ENCODE measurements at regions not wholly inside any gene's neighbourhood (a gene's known extent, or its start where the extent isn't known, plus 50 kb on each side); places are given as distances from the start of the nearest gene placed in this dataset.
"Not testable (repeated sequence)": the region's sequence is repeated elsewhere in the genome, so short reads cannot be mapped to it uniquely, and the experiment has no call there.

DNA sequence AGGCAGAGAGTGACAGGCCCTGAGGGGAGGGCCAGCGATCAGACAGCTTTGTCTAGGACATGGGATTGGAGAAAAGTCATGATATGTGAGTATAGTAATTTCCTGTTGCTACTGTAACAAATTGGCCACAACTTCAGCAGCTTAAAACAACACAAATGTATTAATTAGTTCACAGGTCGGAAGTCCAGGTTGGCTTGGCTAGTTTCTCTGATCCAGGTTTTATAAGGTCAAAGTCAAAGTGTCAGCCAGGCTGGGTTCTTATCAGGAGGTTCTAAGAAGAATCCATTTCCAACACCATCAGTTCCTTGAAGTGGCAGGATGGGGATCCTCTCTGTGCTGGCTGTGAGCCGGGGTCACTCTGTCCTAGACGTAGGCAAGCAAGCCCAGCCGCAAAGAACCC is 76.2 kb upstream of the SEC14L1 start:
- ATAC-seq (ENCODE audit: insufficient read depth, low FRiP score) = no peak
- Histone ChIP-seq H3K4me3 (no peak overlapping the region), H3K9ac (ENCODE audit: insufficient read depth in 1 of 2, low read length in 2 of 2) (no peak overlapping the region), H3K4me1 (ENCODE audit: control insufficient read depth in 5 of 5, insufficient read depth in 5 of 5, low read length in 5 of 5) (no peaks in the 10 kb centered on the region), H3K36me3 (ENCODE audit: control insufficient read depth in 4 of 4, insufficient read depth in 4 of 4, low read length in 4 of 4) (no peaks in the 10 kb centered on the region), H3K27me3 (ENCODE audit: control insufficient read depth in 3 of 3, insufficient read depth in 3 of 3, low read length in 2 of 3) (peaks cover 0 to 5% (median 0%) of the 10 kb centered on the region in 3 donors), H3K27ac (ENCODE audit: low read depth in 1 of 2, low read length in 1 of 2) (no peak overlapping the region), H3K9me3 (ENCODE audit: control insufficient read depth in 4 of 4, insufficient read depth in 3 of 4, low read length in 3 of 4) (peaks cover 0 to 2% (median 0%) of the 10 kb centered on the region in 4 donors)
- TF ChIP-seq, protein P1, sequence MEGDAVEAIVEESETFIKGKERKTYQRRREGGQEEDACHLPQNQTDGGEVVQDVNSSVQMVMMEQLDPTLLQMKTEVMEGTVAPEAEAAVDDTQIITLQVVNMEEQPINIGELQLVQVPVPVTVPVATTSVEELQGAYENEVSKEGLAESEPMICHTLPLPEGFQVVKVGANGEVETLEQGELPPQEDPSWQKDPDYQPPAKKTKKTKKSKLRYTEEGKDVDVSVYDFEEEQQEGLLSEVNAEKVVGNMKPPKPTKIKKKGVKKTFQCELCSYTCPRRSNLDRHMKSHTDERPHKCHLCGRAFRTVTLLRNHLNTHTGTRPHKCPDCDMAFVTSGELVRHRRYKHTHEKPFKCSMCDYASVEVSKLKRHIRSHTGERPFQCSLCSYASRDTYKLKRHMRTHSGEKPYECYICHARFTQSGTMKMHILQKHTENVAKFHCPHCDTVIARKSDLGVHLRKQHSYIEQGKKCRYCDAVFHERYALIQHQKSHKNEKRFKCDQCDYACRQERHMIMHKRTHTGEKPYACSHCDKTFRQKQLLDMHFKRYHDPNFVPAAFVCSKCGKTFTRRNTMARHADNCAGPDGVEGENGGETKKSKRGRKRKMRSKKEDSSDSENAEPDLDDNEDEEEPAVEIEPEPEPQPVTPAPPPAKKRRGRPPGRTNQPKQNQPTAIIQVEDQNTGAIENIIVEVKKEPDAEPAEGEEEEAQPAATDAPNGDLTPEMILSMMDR (IDR thresholded peaks at IDR 0.05; ENCODE audit: control extremely low read depth, extremely low read depth) = no peak
- DNase-seq = no peak
- WGBS, 2 donors = 86% methylated on average over 5 of the region's 5 CpGs

DNA sequence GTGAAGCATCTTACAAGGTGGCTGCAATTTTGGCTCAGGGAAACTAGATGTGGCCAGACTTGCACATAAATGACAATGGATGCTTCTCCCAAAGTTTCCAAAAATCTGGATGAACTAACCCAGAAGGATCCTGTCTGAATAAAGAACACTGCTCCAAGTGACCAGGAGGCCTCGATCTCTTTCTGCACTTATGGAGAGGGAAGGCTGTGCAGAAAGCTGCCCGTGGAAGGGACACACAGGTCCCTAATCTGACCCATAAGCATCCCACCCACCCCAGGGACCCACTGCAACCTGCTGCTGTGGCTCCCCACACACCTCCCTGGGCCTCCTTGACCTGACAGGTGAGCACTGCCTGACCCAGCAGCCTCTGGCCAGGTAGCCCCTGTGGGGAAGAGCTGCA is 74.6 kb upstream of the SEC14L1 start:
- no peaks in the 10 kb centered on the region for H3K36me3 ChIP-seq (ENCODE audit: control insufficient read depth in 4 of 4, insufficient read depth in 4 of 4, low read length in 4 of 4)
- TF ChIP-seq, protein P1 (IDR thresholded peaks at IDR 0.05; ENCODE audit: control extremely low read depth, extremely low read depth) = no peak
- DNase-seq (no peak), ATAC-seq (ENCODE audit: insufficient read depth, low FRiP score) (no peak)
- H3K4me1 ChIP-seq (ENCODE audit: control insufficient read depth in 5 of 5, insufficient read depth in 5 of 5, low read length in 5 of 5) = no peaks in the 10 kb centered on the region
- WGBS, 2 donors = 82 to 88% methylated on average over 2 of the region's 2 CpGs
- no peak overlapping the region for H3K9ac ChIP-seq (ENCODE audit: insufficient read depth in 1 of 2, low read length in 2 of 2)
- no peak overlapping the region for H3K4me3 ChIP-seq
- H3K27ac ChIP-seq (ENCODE audit: low read depth in 1 of 2, low read length in 1 of 2) = no peak overlapping the region
- peaks cover 0 to 5% (median 0%) of the 10 kb centered on the region in 3 donors for H3K27me3 ChIP-seq (ENCODE audit: control insufficient read depth in 3 of 3, insufficient read depth in 3 of 3, low read length in 2 of 3)
- peaks cover 0 to 2% (median 0%) of the 10 kb centered on the region in 4 donors for H3K9me3 ChIP-seq (ENCODE audit: control insufficient read depth in 4 of 4, insufficient read depth in 3 of 4, low read length in 3 of 4)

DNA sequence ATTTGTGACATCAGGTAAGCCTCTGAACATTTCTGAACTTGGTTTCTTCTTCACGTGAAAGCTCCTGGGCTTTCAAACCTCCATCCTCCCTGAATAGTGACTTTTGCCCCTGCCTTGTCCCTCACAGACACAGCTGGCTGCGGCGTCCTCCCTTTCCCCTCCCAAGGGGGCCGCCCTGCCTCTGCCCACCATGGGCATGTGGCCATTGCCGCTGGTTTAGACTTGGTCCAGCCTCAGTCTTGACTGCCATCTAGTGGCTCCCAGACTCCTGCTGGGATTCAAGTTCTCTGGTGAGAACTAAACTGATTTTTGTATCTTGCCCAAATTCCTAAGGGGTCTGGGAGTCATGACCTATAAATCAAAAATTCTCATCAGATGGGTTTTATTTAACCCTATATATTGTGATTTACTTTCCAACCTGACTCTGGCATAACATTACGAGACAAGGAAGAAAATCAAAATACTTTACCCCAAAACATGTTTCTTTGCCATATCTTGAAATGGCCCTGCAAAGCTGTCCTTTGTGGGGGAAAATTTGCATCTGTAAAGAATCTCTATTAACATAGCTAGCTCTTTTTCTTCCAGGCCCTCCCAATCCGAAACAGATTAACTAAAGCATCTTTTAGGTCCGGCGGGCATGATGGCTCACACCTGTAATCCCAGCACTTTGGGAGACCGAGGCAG is 73.9 kb upstream of the SEC14L1 start:
- TF ChIP-seq, protein P1 (IDR thresholded peaks at IDR 0.05; ENCODE audit: control extremely low read depth, extremely low read depth) = peak; percentile 79

DNA sequence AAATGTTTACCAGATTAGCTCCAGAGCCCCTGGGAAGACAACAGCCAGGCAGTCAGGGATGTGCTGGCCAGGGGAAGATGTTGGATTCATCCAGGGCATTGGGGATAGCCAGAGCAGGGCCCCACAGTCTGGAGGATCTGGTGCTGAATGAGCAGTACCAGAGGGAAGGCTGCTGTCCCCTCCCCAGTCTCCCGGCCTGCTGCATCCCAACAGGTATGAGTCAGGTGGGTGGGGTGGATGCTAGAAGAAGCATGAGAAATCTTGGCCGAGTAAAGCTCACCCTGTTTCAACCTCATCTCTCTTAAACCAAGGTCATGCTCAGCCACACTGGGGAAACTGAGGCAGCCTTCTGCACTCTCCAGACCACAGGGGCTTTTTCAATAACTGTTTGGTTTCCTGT is 71.9 kb upstream of the SEC14L1 start:
- DNase-seq = no peak
- TF ChIP-seq, protein P1 (IDR thresholded peaks at IDR 0.05; ENCODE audit: control extremely low read depth, extremely low read depth) = no peak
- no peaks in the 10 kb centered on the region for H3K4me1 ChIP-seq (ENCODE audit: control insufficient read depth in 5 of 5, insufficient read depth in 5 of 5, low read length in 5 of 5)
- no peak for ATAC-seq (ENCODE audit: insufficient read depth, low FRiP score)
- no peak overlapping the region for H3K4me3 ChIP-seq
- no peak overlapping the region for H3K27ac ChIP-seq (ENCODE audit: low read depth in 1 of 2, low read length in 1 of 2)
- H3K27me3 ChIP-seq (ENCODE audit: control insufficient read depth in 3 of 3, insufficient read depth in 3 of 3, low read length in 2 of 3) = peaks cover 0 to 15% (median 0%) of the 10 kb centered on the region in 3 donors
- 86 to 96% methylated on average over 2 of the region's 2 CpGs for WGBS, 2 donors
- no peaks in the 10 kb centered on the region for H3K9me3 ChIP-seq (ENCODE audit: control insufficient read depth in 4 of 4, insufficient read depth in 3 of 4, low read length in 3 of 4)
- no peak overlapping the region for H3K9ac ChIP-seq (ENCODE audit: insufficient read depth in 1 of 2, low read length in 2 of 2)
- H3K36me3 ChIP-seq (ENCODE audit: control insufficient read depth in 4 of 4, insufficient read depth in 4 of 4, low read length in 4 of 4) = no peaks in the 10 kb centered on the region

More for the DNA sequence above, 73.9 kb upstream of the SEC14L1 start:
- H3K36me3 ChIP-seq (ENCODE audit: control insufficient read depth in 4 of 4, insufficient read depth in 4 of 4, low read length in 4 of 4); H3K9me3 ChIP-seq (ENCODE audit: control insufficient read depth in 4 of 4, insufficient read depth in 3 of 4, low read length in 3 of 4); H3K9ac ChIP-seq (ENCODE audit: insufficient read depth in 1 of 2, low read length in 2 of 2); ATAC-seq (ENCODE audit: insufficient read depth, low FRiP score); H3K4me3 ChIP-seq; H3K27ac ChIP-seq (ENCODE audit: low read depth in 1 of 2, low read length in 1 of 2); H3K4me1 ChIP-seq (ENCODE audit: control insufficient read depth in 5 of 5, insufficient read depth in 5 of 5, low read length in 5 of 5); H3K27me3 ChIP-seq (ENCODE audit: control insufficient read depth in 3 of 3, insufficient read depth in 3 of 3, low read length in 2 of 3): not testable (repeated sequence)
- WGBS, 2 donors = 37 to 40% methylated on average over 10 of the region's 10 CpGs
- DNase-seq = peak; percentile 71 to 78 (median 73)

Data from lung (tissue), 11 donors.